ENCODE measurements at regions not wholly inside any gene's neighbourhood (a gene's known extent, or its start where the extent isn't known, plus 50 kb on each side); places are given as distances from the start of the nearest gene placed in this dataset.

GRCh38 chr4:3348621-3349020 lies 55.8 kb downstream of the RGS12 start:
- no peak for TF ChIP-seq EP300 (IDR thresholded peaks at IDR 0.05)
- TF ChIP-seq CTCF (IDR thresholded peaks at IDR 0.05), result no peak
- TF ChIP-seq POLR2A (IDR thresholded peaks at IDR 0.05; ENCODE audit: low read depth), result no peak
